ENCODE measurements at regions not wholly inside any gene's neighbourhood (a gene's known extent, or its start where the extent isn't known, plus 50 kb on each side); places are given as distances from the start of the nearest gene placed in this dataset.

- no peak for ATAC-seq
- no peak for DNase-seq
- intact Hi-C loops (cut with DNase I): no loop called here
Measured at GRCh38 chr13:99832347-99832746, 139.2 kb downstream of the ZIC5 start.

GRCh38 chr13:99830931-99831330, 140.6 kb downstream of the ZIC5 start:
- ATAC-seq (no peak), DNase-seq (no peak)
- intact Hi-C loops (cut with DNase I): no loop called here

- ATAC-seq: no peak
- intact Hi-C loops (cut with DNase I): no loop called here
- DNase-seq: no peak
Measured at GRCh38 chr13:99829593-99830239, 141.9 kb downstream of the ZIC5 start.

- no peak for ATAC-seq
- DNase-seq: no peak
- intact Hi-C loops (cut with DNase I): no loop called here
Measured at GRCh38 chr13:99829161-99829560, 142.4 kb downstream of the ZIC5 start.

GRCh38 chr13:99828735-99829134, 142.8 kb downstream of the ZIC5 start:
- DNase-seq (no peak), ATAC-seq (no peak)
- intact Hi-C loops (cut with DNase I): no loop called here

- DNase-seq: no peak
- ATAC-seq: no peak
- intact Hi-C loops (cut with DNase I): no loop called here
Measured at GRCh38 chr13:99828123-99828522, 143.4 kb downstream of the ZIC5 start.

GRCh38 chr13:99827011-99827772, 144.4 kb downstream of the ZIC5 start:
- intact Hi-C loops (cut with DNase I): no loop called here
- ATAC-seq (no peak), DNase-seq (no peak)

- DNase-seq: no peak
- intact Hi-C loops (cut with DNase I): no loop called here
- no peak for ATAC-seq
Measured at GRCh38 chr13:99823961-99824360, 147.6 kb downstream of the ZIC5 start.

- DNase-seq (no peak), ATAC-seq (no peak)
- intact Hi-C loops (cut with DNase I): no loop called here
Measured at GRCh38 chr13:99822820-99823219, 148.7 kb downstream of the ZIC5 start.

GRCh38 chr13:99821741-99822140, 149.8 kb downstream of the ZIC5 start:
- no peak for ATAC-seq
- intact Hi-C loops (cut with DNase I): no loop called here

GRCh38 chr13:99819967-99820366, 151.6 kb downstream of the ZIC5 start:
- ATAC-seq (no peak), DNase-seq (no peak)
- intact Hi-C loops (cut with DNase I): no loop called here

More at GRCh38 chr13:99821741-99822140, 149.8 kb downstream of the ZIC5 start:
- DNase-seq: no peak

- no peak for ATAC-seq
- intact Hi-C loops (cut with DNase I): no loop called here
- no peak for DNase-seq
Measured at GRCh38 chr13:99816321-99816720, 155.2 kb downstream of the ZIC5 start.

GRCh38 chr13:99813336-99814095, 158.1 kb downstream of the ZIC5 start:
- DNase-seq (no peak), ATAC-seq (no peak)
- intact Hi-C loops (cut with DNase I): no loop called here

- intact Hi-C loops (cut with DNase I): no loop called here
- DNase-seq: no peak
- peak in 1 of 2 donors; percentile 27 for ATAC-seq
Measured at GRCh38 chr13:99812625-99813024, 158.9 kb downstream of the ZIC5 start.

- intact Hi-C loops (cut with DNase I): no loop called here
- ATAC-seq: no peak
- DNase-seq: no peak
Measured at GRCh38 chr13:99811067-99811700, 160.4 kb downstream of the ZIC5 start.

GRCh38 chr13:99809926-99810325, 161.6 kb downstream of the ZIC5 start:
- intact Hi-C loops (cut with DNase I): no loop called here
- DNase-seq: no peak
- no peak for ATAC-seq

- ATAC-seq: no peak
- DNase-seq: no peak
- intact Hi-C loops (cut with DNase I): no loop called here
Measured at GRCh38 chr13:99809496-99809895, 162.1 kb downstream of the ZIC5 start.

- ATAC-seq (no peak), DNase-seq (no peak)
- intact Hi-C loops (cut with DNase I): no loop called here
Measured at GRCh38 chr13:99808786-99809185, 162.8 kb downstream of the ZIC5 start.

GRCh38 chr13:99806671-99807070, 164.9 kb downstream of the ZIC5 start:
- no peak for DNase-seq
- intact Hi-C loops (cut with DNase I): no loop called here
- no peak for ATAC-seq

GRCh38 chr13:99805361-99805760, 166.2 kb downstream of the ZIC5 start:
- intact Hi-C loops (cut with DNase I): no loop called here
- no peak for ATAC-seq
- DNase-seq: no peak

Data from left cardiac atrium (tissue), 4 donors.